ENCODE measurements at regions not wholly inside any gene's neighbourhood (a gene's known extent, or its start where the extent isn't known, plus 50 kb on each side); places are given as distances from the start of the nearest gene placed in this dataset.
"Not testable (repeated sequence)": the region's sequence is repeated elsewhere in the genome, so short reads cannot be mapped to it uniquely, and the experiment has no call there.

DNA sequence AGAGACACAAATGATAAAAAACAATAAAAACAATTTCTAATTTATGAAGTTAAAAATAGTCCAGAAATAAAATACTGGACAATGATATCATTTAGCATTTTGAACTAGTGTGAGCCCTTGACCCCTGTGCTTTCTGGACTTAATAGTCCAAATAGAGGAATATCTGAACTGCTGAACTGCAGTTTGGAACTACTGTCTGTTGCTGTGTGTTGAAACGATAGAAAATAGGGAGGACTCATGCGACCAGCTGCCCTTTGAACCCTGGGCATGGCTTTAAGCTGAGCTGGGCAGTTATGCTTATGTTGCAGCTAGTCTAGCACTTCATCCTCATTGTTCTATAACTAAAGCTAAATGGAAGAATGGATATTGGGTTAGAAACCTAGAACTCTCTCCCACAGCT lies 99.5 kb downstream of the FMR1NB start:
- intact Hi-C loops (cut with DNase I), result no loop called here
- Histone ChIP-seq H3K4me3 (no peak overlapping the region), H3K27ac (no peak overlapping the region), H3K4me1 (replicated peaks) (no peaks in the 10 kb centered on the region), H3K36me3 (no peaks in the 10 kb centered on the region), H3K9me3 (no peaks in the 10 kb centered on the region), H3K27me3 (replicated peaks; ENCODE audit: insufficient read depth) (no peaks in the 10 kb centered on the region)
- TF ChIP-seq, protein P1, sequence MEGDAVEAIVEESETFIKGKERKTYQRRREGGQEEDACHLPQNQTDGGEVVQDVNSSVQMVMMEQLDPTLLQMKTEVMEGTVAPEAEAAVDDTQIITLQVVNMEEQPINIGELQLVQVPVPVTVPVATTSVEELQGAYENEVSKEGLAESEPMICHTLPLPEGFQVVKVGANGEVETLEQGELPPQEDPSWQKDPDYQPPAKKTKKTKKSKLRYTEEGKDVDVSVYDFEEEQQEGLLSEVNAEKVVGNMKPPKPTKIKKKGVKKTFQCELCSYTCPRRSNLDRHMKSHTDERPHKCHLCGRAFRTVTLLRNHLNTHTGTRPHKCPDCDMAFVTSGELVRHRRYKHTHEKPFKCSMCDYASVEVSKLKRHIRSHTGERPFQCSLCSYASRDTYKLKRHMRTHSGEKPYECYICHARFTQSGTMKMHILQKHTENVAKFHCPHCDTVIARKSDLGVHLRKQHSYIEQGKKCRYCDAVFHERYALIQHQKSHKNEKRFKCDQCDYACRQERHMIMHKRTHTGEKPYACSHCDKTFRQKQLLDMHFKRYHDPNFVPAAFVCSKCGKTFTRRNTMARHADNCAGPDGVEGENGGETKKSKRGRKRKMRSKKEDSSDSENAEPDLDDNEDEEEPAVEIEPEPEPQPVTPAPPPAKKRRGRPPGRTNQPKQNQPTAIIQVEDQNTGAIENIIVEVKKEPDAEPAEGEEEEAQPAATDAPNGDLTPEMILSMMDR (IDR thresholded peaks at IDR 0.05), result no peak
- TF ChIP-seq POLR2AphosphoS5 (IDR thresholded peaks at IDR 0.05), result no peak
- TF ChIP-seq POLR2A (IDR thresholded peaks at IDR 0.05), result no peak
- WGBS, result 76% methylated on average over 2 of the region's 2 CpGs
- DNase-seq (ENCODE audit: low spot score), result no peak

DNA sequence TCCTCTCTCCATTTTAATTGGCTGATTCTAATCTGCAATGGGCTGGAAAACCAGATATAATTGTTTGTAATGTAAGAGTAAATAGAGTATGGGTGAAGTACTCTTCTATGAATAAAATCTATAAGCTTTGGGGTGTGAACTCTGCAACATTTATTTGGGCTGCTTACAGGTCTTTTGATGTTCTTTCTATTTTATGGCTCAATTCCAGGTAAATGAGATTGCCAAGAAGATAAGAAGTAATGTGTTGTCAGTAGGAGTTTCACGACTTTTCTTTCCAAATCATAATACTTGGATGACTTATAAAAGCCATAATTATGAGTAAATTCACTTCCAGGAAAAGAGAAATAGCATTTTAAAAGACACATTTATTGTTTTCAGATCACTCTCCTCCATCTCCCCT lies 103.5 kb downstream of the FMR1NB start:
- WGBS, result 8% methylated on average over 1 of the region's 1 CpG
- Histone ChIP-seq H3K27me3 (replicated peaks; ENCODE audit: insufficient read depth) (no peaks in the 10 kb centered on the region), H3K4me1 (replicated peaks) (no peaks in the 10 kb centered on the region), H3K36me3 (no peaks in the 10 kb centered on the region), H3K9me3 (no peaks in the 10 kb centered on the region), H3K27ac (no peak overlapping the region), H3K4me3 (no peak overlapping the region)
- intact Hi-C loops (cut with DNase I), result no loop called here
- DNase-seq (ENCODE audit: low spot score), result no peak
- TF ChIP-seq POLR2AphosphoS5 (IDR thresholded peaks at IDR 0.05) (no peak), POLR2A (IDR thresholded peaks at IDR 0.05) (no peak)
- TF ChIP-seq, protein P1 (IDR thresholded peaks at IDR 0.05), result no peak

DNA sequence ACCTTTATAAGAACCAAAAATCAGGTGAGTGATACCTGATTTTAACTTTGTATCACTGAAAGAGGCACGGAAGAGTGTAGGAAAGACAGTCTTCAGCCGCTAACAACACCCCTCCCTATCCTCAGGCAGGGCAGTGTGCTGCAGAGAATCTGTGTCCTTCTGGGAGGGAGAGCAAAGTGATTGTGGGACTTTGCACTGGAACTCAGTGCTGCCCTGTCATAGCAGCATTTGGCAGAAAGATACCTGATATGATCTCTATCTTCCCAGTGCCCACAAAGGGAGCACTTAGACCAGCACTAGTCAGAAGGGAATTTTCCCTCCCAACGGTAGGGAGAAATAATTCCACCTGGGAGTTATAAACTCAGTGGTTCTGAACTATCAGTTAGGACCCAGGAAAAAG lies 139.0 kb downstream of the FMR1NB start:
- no peaks in the 10 kb centered on the region for H3K9me3 ChIP-seq
- H3K36me3 ChIP-seq, result no peaks in the 10 kb centered on the region
- no peak for DNase-seq (ENCODE audit: low spot score)
- no peaks in the 10 kb centered on the region for H3K27me3 ChIP-seq (replicated peaks; ENCODE audit: insufficient read depth)
- no peak overlapping the region for H3K27ac ChIP-seq
- intact Hi-C loops (cut with DNase I), result no loop called here
- H3K4me1 ChIP-seq (replicated peaks), result no peaks in the 10 kb centered on the region
- whole genome bisulfite sequencing, result 50% methylated on average over 3 of the region's 3 CpGs
- H3K4me3 ChIP-seq, result no peak overlapping the region
- TF ChIP-seq POLR2AphosphoS5 (IDR thresholded peaks at IDR 0.05), result no peak
- TF ChIP-seq, protein P1 (IDR thresholded peaks at IDR 0.05), result no peak
- no peak for TF ChIP-seq POLR2A (IDR thresholded peaks at IDR 0.05)

DNA sequence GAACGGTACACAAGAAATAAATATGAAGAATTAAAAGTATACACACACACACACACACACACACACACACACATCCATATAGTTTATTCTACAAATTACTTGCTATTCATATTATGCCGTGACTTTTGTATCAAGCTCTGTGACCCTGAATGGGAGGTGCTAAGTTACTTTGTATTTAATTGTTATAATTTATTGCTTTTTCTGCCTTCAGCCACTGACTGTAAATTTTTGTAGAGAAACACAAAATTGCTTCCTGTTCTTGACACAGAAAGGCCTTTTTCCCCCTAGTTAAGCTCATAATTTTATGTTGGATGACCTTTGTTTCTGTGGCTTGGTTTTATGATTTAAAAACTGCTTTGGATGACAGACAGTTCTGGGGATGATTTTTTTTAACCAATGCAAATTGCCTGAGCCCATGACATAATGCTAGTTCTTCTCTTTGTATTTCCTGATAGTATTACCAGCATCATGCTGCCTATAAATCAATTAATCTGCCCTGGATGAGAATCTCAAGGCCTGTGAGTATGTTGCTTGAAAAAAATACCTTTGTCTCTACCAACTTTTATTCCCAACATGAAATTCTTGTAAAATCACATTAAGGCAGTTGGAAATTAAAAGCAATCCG lies 140.0 kb downstream of the FMR1NB start:
- Histone ChIP-seq H3K4me1 (replicated peaks) (no peaks in the 10 kb centered on the region), H3K27me3 (replicated peaks; ENCODE audit: insufficient read depth) (no peaks in the 10 kb centered on the region), H3K4me3 (no peak overlapping the region), H3K36me3 (no peaks in the 10 kb centered on the region), H3K9me3 (no peaks in the 10 kb centered on the region), H3K27ac (no peak overlapping the region)
- intact Hi-C loops (cut with DNase I), result no loop called here
- TF ChIP-seq, protein P1 (IDR thresholded peaks at IDR 0.05), result no peak
- no peak for TF ChIP-seq POLR2A (IDR thresholded peaks at IDR 0.05)
- no peak for TF ChIP-seq POLR2AphosphoS5 (IDR thresholded peaks at IDR 0.05)
- no peak for DNase-seq (ENCODE audit: low spot score)
- 46% methylated on average over 3 of the region's 3 CpGs for whole genome bisulfite sequencing

DNA sequence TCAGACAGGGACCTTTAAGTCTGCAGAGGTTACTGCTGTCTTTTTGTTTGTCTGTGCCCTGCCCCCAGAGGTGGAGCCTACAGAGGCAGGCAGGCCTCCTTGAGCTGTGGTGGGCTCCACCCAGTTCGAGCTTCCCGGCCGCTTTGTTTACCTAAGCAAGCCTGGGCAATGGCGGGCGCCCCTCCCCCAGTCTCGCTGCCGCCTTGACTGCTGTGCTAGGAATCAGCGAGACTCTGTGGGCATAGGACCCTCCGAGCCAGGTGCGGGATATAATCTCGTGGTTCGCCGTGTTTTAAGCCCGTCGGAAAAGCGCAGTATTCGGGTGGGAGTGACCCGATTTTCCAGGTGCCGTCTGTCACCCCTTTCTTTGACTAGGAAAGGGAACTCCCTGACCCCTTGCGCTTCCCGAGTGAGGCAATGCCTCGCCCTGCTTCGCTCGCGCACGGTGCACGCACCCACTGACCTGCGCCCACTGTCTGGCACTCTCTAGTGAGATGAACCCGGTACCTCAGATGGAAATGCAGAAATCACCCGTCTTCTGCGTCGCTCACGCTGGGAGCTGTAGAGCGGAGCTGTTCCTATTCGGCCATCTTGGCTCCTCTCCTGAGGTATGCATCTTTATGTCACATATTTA lies 147.9 kb downstream of the FMR1NB start:
- intact Hi-C loops (cut with DNase I); H3K36me3 ChIP-seq; H3K4me1 ChIP-seq (replicated peaks); H3K4me3 ChIP-seq; H3K27me3 ChIP-seq (replicated peaks; ENCODE audit: insufficient read depth); H3K27ac ChIP-seq; H3K9me3 ChIP-seq; DNase-seq (ENCODE audit: low spot score): not testable (repeated sequence)
- WGBS, result 90% methylated on average over 7 of the region's 35 CpGs
